ENCODE measurements at regions not wholly inside any gene's neighbourhood (a gene's known extent, or its start where the extent isn't known, plus 50 kb on each side); places are given as distances from the start of the nearest gene placed in this dataset.
"Not testable (repeated sequence)": the region's sequence is repeated elsewhere in the genome, so short reads cannot be mapped to it uniquely, and the experiment has no call there.

DNA sequence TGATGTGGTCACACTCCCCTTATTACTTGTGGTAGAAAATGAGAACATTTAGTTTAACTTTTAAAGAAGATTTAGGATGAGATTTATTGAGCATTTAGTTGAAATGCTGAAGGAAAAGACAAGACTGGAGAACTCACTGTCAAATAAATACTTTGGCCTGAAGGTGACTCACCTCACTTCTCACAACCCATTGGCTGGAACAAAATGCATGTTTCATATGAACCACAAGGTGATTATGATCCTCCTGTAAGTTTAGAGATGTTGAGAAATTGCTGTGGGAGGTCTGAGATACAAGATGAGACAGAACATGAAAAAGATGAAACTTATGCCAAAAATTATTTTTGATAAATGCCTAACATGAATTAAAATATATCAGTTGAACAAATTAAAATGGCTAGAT lies 1004.5 kb downstream of the SOCS6 start:
- TF ChIP-seq POLR2A (IDR thresholded peaks at IDR 0.05; ENCODE audit: low read depth, low read length): no peak
- FAIRE-seq (no peak), DNase-seq (ENCODE audit: insufficient read length, low spot score) (no peak)

DNA sequence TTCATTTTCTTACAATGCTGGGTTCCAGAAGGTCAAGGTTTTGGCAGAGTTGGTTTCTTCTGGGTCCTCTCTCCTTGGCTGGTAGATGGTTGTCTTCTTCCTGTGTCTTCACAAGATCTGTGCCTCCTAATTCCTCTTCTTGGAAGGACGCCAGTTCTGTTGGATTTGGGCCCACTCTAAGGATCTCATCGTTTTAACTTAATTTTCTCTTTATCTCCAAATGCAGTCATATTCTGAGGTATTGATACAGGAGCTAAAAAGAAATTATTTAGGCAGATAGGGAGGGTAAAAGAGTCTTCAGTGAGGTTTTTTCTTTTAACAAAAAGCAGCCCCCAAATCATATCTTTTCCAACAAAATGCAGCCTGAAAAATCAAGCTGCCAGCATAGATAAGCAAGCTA lies 998.4 kb downstream of the SOCS6 start:
- FAIRE-seq (no peak), DNase-seq (ENCODE audit: insufficient read length, low spot score) (no peak)
- TF ChIP-seq POLR2A (IDR thresholded peaks at IDR 0.05; ENCODE audit: low read depth, low read length): no peak

- TF ChIP-seq POLR2A (IDR thresholded peaks at IDR 0.05; ENCODE audit: low read depth, low read length): no peak
- no peak for DNase-seq (ENCODE audit: insufficient read length, low spot score)
- FAIRE-seq: no peak
Measured at GRCh38 chr18:71252351-71252865, 963.6 kb downstream of the SOCS6 start.

- TF ChIP-seq POLR2A (IDR thresholded peaks at IDR 0.05; ENCODE audit: low read depth, low read length): no peak
- DNase-seq (ENCODE audit: insufficient read length, low spot score) (no peak), FAIRE-seq (no peak)
Measured at GRCh38 chr18:71250191-71250590, 961.3 kb downstream of the SOCS6 start.

DNA sequence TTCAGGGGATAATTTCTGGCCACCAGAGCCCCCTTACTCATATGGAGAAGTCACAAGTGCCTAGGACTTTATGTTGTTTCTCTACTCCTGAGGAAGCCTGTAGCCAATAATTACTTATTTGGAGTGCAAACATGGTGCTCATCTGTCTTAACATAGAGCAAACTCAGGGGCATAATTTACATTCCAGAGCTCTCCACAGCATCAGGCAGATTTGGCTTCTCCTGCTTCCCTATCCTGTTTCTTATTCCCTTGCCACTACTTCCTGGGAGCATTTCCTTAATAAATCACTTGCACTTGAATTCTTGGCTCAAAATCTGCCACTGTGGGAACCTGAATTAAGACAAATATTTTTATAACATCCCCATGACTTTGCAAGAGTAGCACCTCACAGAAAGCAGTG lies 960.9 kb downstream of the SOCS6 start:
- DNase-seq (ENCODE audit: insufficient read length, low spot score): no peak
- no peak for TF ChIP-seq POLR2A (IDR thresholded peaks at IDR 0.05; ENCODE audit: low read depth, low read length)
- no peak for FAIRE-seq

- DNase-seq (ENCODE audit: insufficient read length, low spot score) (no peak), FAIRE-seq (no peak)
- TF ChIP-seq POLR2A (IDR thresholded peaks at IDR 0.05; ENCODE audit: low read depth, low read length): no peak
Measured at GRCh38 chr18:71242981-71243380, 954.1 kb downstream of the SOCS6 start.

DNA sequence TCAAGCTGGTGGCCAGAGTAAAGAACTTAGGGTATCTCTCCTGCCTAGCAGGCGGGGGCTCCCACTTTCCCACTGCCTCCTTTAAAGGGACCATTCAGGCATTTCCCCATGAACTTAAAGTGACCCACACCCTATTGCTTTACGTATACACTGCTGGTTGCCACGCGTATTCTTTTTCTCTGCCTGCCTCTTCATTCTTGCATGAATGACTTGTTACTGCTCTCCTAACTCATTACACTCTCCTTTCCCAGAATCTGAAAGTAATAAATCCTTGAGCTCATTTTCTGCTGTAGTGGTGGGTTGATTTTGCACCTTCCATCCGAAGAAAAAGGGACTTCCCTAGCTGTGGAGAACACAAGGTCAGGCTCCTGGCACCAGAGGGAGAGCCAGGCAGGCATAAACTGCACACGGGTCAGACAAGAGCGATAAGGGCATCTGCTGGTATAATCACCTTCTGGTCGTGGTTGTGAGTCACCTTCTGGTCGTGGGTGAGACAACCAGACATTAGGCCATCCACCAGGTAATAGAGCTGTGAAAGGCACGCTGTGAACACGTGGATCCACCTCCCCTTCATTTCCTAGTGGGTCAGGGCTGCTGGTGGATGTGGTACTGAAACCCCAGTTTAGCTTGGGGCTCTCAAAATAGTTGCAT lies 950.3 kb downstream of the SOCS6 start:
- TF ChIP-seq POLR2A (IDR thresholded peaks at IDR 0.05; ENCODE audit: low read depth, low read length): no peak
- FAIRE-seq: no peak
- DNase-seq (ENCODE audit: insufficient read length, low spot score): no peak

GRCh38 chr18:71237641-71238040 lies 948.8 kb downstream of the SOCS6 start:
- TF ChIP-seq POLR2A (IDR thresholded peaks at IDR 0.05; ENCODE audit: low read depth, low read length): no peak
- DNase-seq (ENCODE audit: insufficient read length, low spot score): no peak
- no peak for FAIRE-seq

GRCh38 chr18:71233177-71233576 lies 944.3 kb downstream of the SOCS6 start:
- FAIRE-seq: no peak
- no peak for TF ChIP-seq POLR2A (IDR thresholded peaks at IDR 0.05; ENCODE audit: low read depth, low read length)
- no peak for DNase-seq (ENCODE audit: insufficient read length, low spot score)

DNA sequence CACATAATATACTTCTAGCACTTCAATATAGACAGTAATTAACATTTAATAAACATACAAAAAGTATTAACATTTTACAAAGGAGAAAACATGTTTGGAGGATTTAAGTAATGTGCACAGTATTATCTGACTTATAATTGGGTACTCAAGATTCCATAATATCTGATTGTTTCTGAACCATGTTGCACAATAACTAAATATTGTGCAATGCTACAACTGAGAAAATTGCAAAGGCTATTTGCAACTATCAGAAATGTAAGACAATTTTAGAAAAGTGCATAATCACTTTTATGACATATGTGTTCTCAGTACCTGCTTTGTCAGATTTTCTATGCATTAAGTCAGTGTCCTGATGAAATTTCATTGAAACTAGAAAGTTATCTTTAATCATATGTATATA lies 934.6 kb downstream of the SOCS6 start:
- no peak for DNase-seq (ENCODE audit: insufficient read length, low spot score)
- FAIRE-seq: no peak
- no peak for TF ChIP-seq POLR2A (IDR thresholded peaks at IDR 0.05; ENCODE audit: low read depth, low read length)

DNA sequence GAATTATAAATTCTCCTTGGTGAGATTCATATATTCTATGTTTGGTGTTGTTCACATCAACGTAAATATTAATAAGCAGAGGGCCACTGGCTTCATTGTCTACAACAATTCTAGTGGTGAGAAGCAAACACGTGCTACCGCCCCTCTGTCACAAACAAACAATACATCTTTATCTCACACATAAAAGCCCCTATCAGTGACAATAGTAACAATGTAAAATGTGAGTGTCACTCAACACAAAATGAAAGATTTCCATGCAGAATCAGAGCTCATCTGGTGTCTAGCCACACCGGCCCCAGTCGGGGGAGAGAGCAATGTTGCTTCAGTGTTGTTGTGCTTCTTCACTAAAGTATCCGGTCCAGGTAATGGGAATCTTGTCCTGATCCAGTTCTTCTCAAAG lies 932.6 kb downstream of the SOCS6 start:
- DNase-seq (ENCODE audit: insufficient read length, low spot score) (no peak), FAIRE-seq (no peak)
- no peak for TF ChIP-seq POLR2A (IDR thresholded peaks at IDR 0.05; ENCODE audit: low read depth, low read length)

DNA sequence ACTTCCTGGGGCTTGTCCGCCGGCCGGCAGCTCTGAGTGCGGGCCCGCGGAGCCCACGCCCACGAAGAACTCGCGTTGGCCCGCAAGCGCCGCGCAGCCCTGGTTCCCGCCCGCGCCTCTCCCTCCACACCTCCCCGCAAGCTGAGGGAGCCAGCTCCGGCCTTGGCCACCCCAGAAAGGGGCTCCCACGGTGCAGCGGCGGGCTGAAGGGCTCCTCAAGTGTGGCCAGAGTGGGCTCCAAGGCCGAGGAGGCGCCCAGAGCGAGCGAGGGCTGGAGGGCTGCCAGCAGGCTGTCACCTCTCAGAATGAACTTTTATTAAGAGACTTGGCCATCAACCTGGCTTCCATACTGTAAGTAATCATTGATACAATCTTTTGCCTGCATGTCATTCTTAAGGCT lies 923.9 kb downstream of the SOCS6 start:
- not testable (repeated sequence) for FAIRE-seq

DNA sequence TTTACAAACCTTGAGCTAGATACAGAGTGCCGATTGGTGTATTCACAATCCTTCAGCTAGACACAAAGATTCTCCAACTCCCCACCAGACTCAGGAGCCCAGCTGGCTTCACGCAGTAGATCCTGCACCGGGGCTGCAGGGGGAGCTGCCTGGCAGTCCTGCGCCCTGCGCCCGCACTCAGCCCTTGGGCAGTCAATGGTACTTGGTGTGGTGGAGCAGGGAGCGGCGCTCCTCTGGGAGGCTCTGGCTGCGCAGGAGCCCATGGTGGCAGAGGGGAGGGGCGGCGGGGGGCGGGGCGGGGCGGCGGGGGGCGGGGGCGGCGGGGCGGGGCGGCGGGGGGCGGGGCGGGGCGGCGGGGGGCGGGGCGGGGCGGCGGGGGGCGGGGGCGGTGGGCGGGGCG lies 923.4 kb downstream of the SOCS6 start:
- no peak for TF ChIP-seq POLR2A (IDR thresholded peaks at IDR 0.05; ENCODE audit: low read depth, low read length)
- FAIRE-seq (no peak), DNase-seq (ENCODE audit: insufficient read length, low spot score) (no peak)

More for the DNA sequence above, 923.9 kb downstream of the SOCS6 start:
- DNase-seq (ENCODE audit: insufficient read length, low spot score): not testable (repeated sequence)

GRCh38 chr18:71209944-71210343 lies 921.1 kb downstream of the SOCS6 start:
- DNase-seq (ENCODE audit: insufficient read length, low spot score) (no peak), FAIRE-seq (no peak)
- no peak for TF ChIP-seq POLR2A (IDR thresholded peaks at IDR 0.05; ENCODE audit: low read depth, low read length)

- TF ChIP-seq POLR2A (IDR thresholded peaks at IDR 0.05; ENCODE audit: low read depth, low read length): no peak
- DNase-seq (ENCODE audit: insufficient read length, low spot score) (no peak), FAIRE-seq (no peak)
Measured at GRCh38 chr18:71194438-71194837, 905.6 kb downstream of the SOCS6 start.

GRCh38 chr18:71189581-71189980 lies 900.7 kb downstream of the SOCS6 start:
- FAIRE-seq (no peak), DNase-seq (ENCODE audit: insufficient read length, low spot score) (no peak)
- TF ChIP-seq POLR2A (IDR thresholded peaks at IDR 0.05; ENCODE audit: low read depth, low read length): no peak

All from H54 (cell line).